ENCODE measurements at regions not wholly inside any gene's neighbourhood (a gene's known extent, or its start where the extent isn't known, plus 50 kb on each side); places are given as distances from the start of the nearest gene placed in this dataset.

- no peaks in the 10 kb centered on the region for H3K9me3 ChIP-seq
- TF ChIP-seq CTCF (IDR thresholded peaks at IDR 0.05): no peak
- no peak overlapping the region for H3K4me3 ChIP-seq
- H3K27me3 ChIP-seq: peaks cover 0 to 22% of the 10 kb centered on the region in 2 donors
- H3K4me1 ChIP-seq: no peaks in the 10 kb centered on the region
- no peak overlapping the region for H3K27ac ChIP-seq
- DNase-seq: no peak
- no peaks in the 10 kb centered on the region for H3K36me3 ChIP-seq
- intact Hi-C loops (cut with DNase I; ENCODE audit: low total_unique reads): loop anchor here (10.0 kb wide), 1 partner anchor 56 kb away; no protein-coding TSS in a partner anchor
Measured at GRCh38 chr2:120421126-120421829, 75.3 kb downstream of the INHBB start.

GRCh38 chr2:120421830-120422175 is 75.9 kb downstream of the INHBB start:
- intact Hi-C loops (cut with DNase I; ENCODE audit: low total_unique reads): loop anchor here (10.0 kb wide), 1 partner anchor 57 kb away; no protein-coding TSS in a partner anchor
- Histone ChIP-seq H3K4me1 (no peaks in the 10 kb centered on the region), H3K9me3 (no peaks in the 10 kb centered on the region), H3K36me3 (no peaks in the 10 kb centered on the region), H3K27me3 (peaks cover 0 to 22% of the 10 kb centered on the region in 2 donors), H3K27ac (no peak overlapping the region), H3K4me3 (no peak overlapping the region)
- DNase-seq: no peak
- no peak for TF ChIP-seq CTCF (IDR thresholded peaks at IDR 0.05)

GRCh38 chr2:120422465-120423160 is 76.7 kb downstream of the INHBB start:
- Histone ChIP-seq H3K9me3 (no peaks in the 10 kb centered on the region), H3K4me3 (no peak overlapping the region), H3K27ac (no peak overlapping the region), H3K27me3 (peaks cover 0 to 22% of the 10 kb centered on the region in 2 donors), H3K36me3 (no peaks in the 10 kb centered on the region), H3K4me1 (no peaks in the 10 kb centered on the region)
- TF ChIP-seq CTCF (IDR thresholded peaks at IDR 0.05): no peak
- DNase-seq: peak in 1 of 2 donors; percentile 13
- intact Hi-C loops (cut with DNase I; ENCODE audit: low total_unique reads): loop anchor here (10.0 kb wide), 1 partner anchor 58 kb away; no protein-coding TSS in a partner anchor

GRCh38 chr2:120423167-120423943 is 77.4 kb downstream of the INHBB start:
- Histone ChIP-seq H3K27me3 (peaks cover 0 to 25% of the 10 kb centered on the region in 2 donors), H3K9me3 (no peaks in the 10 kb centered on the region), H3K4me3 (no peak overlapping the region), H3K36me3 (no peaks in the 10 kb centered on the region), H3K4me1 (no peaks in the 10 kb centered on the region), H3K27ac (no peak overlapping the region)
- no peak for TF ChIP-seq CTCF (IDR thresholded peaks at IDR 0.05)
- DNase-seq: peak in 1 of 2 donors; percentile 42
- intact Hi-C loops (cut with DNase I; ENCODE audit: low total_unique reads): loop anchor here (10.0 kb wide), 1 partner anchor 59 kb away; no protein-coding TSS in a partner anchor

- Histone ChIP-seq H3K27me3 (peaks cover 0 to 25% of the 10 kb centered on the region in 2 donors), H3K4me1 (no peaks in the 10 kb centered on the region), H3K27ac (no peak overlapping the region), H3K9me3 (no peaks in the 10 kb centered on the region), H3K4me3 (no peak overlapping the region), H3K36me3 (no peaks in the 10 kb centered on the region)
- no peak for TF ChIP-seq CTCF (IDR thresholded peaks at IDR 0.05)
- intact Hi-C loops (cut with DNase I; ENCODE audit: low total_unique reads): loop anchor here (10.0 kb wide), 1 partner anchor 60 kb away; no protein-coding TSS in a partner anchor
- no peak for DNase-seq
Measured at GRCh38 chr2:120424274-120424796, 78.4 kb downstream of the INHBB start.

Data from tibial artery (tissue), 4 donors.